GM12872 (cell line): ENCODE measurements at regions not wholly inside any gene's neighbourhood (a gene's known extent, or its start where the extent isn't known, plus 50 kb on each side); places are given as distances from the start of the nearest gene placed in this dataset.

Source experiments
- TF ChIP-seq, protein P1 (sequence below): IDR thresholded peaks from 3 replicates; pipeline ENCODE4 v1.5.1; 2011; ENCODE audit warnings: low read depth, mild to moderate bottlenecking, low read length, moderate library complexity; ENCODE audit not compliant: insufficient read depth

DNA sequence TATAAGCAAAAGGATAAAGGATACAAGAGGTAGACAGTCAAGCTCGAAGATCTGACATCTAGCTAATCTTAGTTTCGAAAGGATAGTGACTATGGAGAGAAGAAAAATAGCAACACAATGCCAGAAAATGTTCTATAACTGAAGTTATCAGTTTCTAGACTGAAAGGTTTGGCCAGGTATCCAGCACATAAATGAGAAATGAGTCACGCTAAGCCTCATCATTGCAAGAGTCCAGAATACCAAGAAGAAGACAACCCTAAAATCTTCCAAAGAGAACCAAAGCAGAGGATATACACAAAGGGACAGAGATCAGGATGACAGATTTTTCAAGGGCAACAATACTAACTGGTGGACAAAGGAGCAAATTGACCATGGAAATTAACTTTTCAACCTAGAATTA, 237.0 kb downstream of the POSTN start:
- TF ChIP-seq, protein P1, sequence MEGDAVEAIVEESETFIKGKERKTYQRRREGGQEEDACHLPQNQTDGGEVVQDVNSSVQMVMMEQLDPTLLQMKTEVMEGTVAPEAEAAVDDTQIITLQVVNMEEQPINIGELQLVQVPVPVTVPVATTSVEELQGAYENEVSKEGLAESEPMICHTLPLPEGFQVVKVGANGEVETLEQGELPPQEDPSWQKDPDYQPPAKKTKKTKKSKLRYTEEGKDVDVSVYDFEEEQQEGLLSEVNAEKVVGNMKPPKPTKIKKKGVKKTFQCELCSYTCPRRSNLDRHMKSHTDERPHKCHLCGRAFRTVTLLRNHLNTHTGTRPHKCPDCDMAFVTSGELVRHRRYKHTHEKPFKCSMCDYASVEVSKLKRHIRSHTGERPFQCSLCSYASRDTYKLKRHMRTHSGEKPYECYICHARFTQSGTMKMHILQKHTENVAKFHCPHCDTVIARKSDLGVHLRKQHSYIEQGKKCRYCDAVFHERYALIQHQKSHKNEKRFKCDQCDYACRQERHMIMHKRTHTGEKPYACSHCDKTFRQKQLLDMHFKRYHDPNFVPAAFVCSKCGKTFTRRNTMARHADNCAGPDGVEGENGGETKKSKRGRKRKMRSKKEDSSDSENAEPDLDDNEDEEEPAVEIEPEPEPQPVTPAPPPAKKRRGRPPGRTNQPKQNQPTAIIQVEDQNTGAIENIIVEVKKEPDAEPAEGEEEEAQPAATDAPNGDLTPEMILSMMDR = no peak

DNA sequence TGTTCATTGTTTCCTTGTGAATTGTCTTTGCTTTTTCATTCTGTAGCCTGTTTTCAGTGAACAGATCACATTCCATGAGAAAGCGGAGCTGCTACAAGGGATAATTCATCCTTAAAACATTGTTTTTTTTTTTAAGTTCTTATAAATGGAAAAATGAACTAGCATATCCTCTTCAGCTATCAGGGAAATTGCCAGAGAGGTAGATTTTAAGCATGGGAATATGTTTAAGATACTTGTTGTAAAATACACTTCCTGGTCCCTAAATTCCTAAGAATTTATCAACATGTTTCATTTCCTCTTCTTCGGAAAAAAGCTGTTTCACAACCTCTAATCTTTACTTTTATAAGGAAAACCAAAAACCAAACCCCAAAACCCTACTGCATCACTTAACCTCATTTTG, 238.0 kb downstream of the POSTN start:
- TF ChIP-seq, protein P1 = no peak

GRCh38 chr13:37357548-37357947, 241.0 kb downstream of the POSTN start:
- TF ChIP-seq, protein P1 = no peak

GRCh38 chr13:37353911-37354310, 244.7 kb downstream of the POSTN start:
- TF ChIP-seq, protein P1 = no peak

- TF ChIP-seq, protein P1 = no peak
Measured at GRCh38 chr13:37351211-37351610, 245.7 kb upstream of the CSNK1A1L start.

GRCh38 chr13:37349916-37350315, 244.5 kb upstream of the CSNK1A1L start:
- TF ChIP-seq, protein P1 = no peak

- TF ChIP-seq, protein P1 = no peak
Measured at GRCh38 chr13:37348916-37349643, 243.6 kb upstream of the CSNK1A1L start.

- TF ChIP-seq, protein P1 = no peak
Measured at GRCh38 chr13:37345869-37346268, 240.4 kb upstream of the CSNK1A1L start.
